Activated T-cell treated with anti-CD3 and anti-CD28 coated beads, Interleukin-2, amount 50 U/mL, for 24 hours (primary cell): ENCODE measurements at regions not wholly inside any gene's neighbourhood (a gene's known extent, or its start where the extent isn't known, plus 50 kb on each side); places are given as distances from the start of the nearest gene placed in this dataset.
"Not testable (repeated sequence)": the region's sequence is repeated elsewhere in the genome, so short reads cannot be mapped to it uniquely, and the experiment has no call there.

ENCODE experiments used
- DNase-seq: peaks from one replicate; pipeline ENCODE4 v3.0.0-alpha.2; 2020
- H3K27ac Mint-ChIP-seq: 2 replicates; pipeline ENCODE4 v1.8.0; 2020; ENCODE audit warnings: mild to moderate bottlenecking, mixed read lengths
- H3K27me3 Mint-ChIP-seq: 2 replicates; pipeline ENCODE4 v1.8.0; 2020; ENCODE audit warnings: mixed read lengths
- H3K36me3 Mint-ChIP-seq: 2 replicates; pipeline ENCODE4 v1.8.0; 2020; ENCODE audit warnings: low read depth, mixed read lengths
- H3K4me1 Mint-ChIP-seq: 2 replicates; pipeline ENCODE4 v1.8.0; 2020; ENCODE audit warnings: low read depth, mixed read lengths
- H3K4me3 Mint-ChIP-seq: 2 replicates; pipeline ENCODE4 v1.8.0; 2020; ENCODE audit warnings: mild to moderate bottlenecking, moderate library complexity, mixed read lengths
- H3K9me3 Mint-ChIP-seq: 2 replicates; pipeline ENCODE4 v1.8.0; 2020; ENCODE audit warnings: mixed read lengths

DNA sequence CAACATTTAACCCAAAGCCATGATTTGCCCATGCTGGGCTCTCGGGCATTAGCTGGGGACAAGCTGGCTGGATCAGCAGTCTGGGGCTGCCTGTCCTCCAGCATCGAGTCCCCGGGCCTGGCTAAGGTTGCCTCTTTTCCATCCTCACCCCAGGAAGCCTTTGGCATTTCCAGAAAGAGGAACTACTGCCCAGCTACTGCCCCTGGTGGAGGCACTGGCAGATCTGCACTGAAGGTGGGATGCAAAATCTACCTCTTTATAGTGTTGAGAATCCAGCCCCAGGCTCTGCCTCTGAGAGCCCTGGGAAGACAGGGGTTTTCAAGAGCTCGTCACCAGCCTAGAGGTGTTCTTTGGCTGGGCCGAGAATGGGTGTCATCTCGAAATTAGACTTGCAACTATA, 635.9 kb downstream of the MATN1 start:
- Mint-ChIP-seq H3K9me3 (peaks cover 18% of the 10 kb centered on the region), H3K36me3 (no peaks in the 10 kb centered on the region), H3K27ac (no peak overlapping the region), H3K4me1 (no peaks in the 10 kb centered on the region), H3K27me3 (peaks cover 72% of the 10 kb centered on the region), H3K4me3 (no peak overlapping the region)
- DNase-seq: no peak

DNA sequence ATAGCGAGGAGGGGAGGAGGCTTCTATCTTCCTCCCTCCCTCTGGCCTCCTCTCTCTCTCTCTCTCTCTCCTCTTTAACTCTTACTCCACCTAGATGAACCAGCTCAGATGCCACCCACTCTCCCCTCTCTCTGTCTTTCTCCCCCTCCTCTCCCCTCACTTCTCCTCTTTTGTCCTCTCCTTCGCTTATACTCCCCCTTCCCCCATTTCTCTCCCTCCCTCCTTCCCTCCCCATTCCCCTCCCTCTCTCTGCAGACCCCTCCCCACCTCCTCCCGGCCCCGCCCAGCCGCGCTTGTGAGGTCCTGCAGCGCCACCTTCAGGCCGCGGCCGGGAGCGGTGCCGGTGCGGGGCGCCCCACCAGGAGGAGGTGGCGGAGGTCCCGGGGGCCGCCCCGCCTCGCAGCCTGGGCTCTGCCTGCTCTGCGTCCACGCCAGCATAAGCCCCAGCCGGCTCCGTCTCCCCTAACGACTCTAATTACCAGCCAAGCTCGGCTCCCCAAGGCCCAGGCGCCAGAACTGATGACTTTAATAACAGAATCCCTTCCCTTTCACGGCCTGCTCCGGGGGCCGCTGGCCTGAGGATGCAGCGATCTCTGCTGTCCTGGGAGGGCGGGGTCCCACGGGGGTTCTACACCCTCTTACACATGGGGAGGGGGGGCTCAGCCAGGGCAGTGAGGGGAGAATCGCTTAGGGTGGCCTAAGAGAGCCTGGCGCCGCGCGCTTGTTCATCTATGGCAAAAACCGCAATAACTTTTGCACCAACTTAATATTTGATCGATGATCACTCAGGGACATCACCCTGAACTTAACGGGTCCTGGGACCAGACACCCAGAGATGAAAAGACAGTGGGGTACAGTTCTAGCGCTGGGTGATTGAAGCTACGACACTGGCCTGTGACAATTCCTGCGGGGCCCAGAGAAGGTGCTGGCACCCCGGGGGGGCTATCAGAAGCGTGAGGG, 637.3 kb downstream of the MATN1 start:
- Mint-ChIP-seq H3K36me3 (no peaks in the 10 kb centered on the region), H3K27me3 (peaks cover 71% of the 10 kb centered on the region), H3K27ac (no peak overlapping the region), H3K9me3 (peaks cover 4% of the 10 kb centered on the region), H3K4me3 (no peak overlapping the region), H3K4me1 (no peaks in the 10 kb centered on the region)
- DNase-seq: peak; percentile 45

DNA sequence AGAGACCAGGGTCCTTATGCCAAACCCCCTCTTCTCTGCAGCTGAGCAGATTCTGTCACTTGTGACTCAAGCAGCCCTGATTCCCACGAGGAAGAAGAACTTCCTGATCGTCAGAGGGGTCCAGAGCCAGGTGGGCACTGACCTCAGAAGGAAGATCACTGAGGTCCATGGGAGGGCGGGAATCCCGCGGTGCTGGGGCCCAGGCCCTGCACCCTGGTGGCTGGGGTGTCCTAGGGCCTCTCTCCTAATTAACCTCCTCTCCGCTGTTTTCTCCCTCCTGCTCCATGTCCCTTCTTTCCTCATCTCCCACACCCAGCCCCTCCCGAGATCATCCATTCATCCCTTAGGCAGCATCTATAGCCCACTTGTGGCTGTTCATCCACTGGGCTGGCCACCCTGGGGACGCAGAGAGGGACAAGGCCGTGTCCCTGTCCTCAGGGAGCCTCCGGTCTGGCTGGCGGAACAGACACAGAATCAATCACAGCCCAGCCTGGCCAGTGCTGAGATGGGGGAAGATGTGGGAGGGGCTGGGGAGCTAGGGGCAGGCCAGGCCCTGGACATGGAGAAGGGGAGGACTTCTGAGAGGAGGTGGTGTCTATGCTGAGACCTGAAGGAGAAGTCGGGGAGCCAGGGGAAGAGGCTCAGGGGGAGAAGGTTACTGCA, 638.3 kb downstream of the MATN1 start:
- Mint-ChIP-seq H3K4me3 (no peak overlapping the region), H3K9me3 (no peaks in the 10 kb centered on the region), H3K36me3 (no peaks in the 10 kb centered on the region), H3K4me1 (no peaks in the 10 kb centered on the region), H3K27me3 (peaks cover 69% of the 10 kb centered on the region), H3K27ac (no peak overlapping the region)
- no peak for DNase-seq

- no peaks in the 10 kb centered on the region for H3K4me1 Mint-ChIP-seq
- no peaks in the 10 kb centered on the region for H3K9me3 Mint-ChIP-seq
- H3K27ac Mint-ChIP-seq: no peak overlapping the region
- DNase-seq: no peak
- no peaks in the 10 kb centered on the region for H3K36me3 Mint-ChIP-seq
- peaks cover 58% of the 10 kb centered on the region for H3K27me3 Mint-ChIP-seq
- H3K4me3 Mint-ChIP-seq: no peak overlapping the region
Measured at GRCh38 chr1:30083800-30084464, 639.5 kb downstream of the MATN1 start.

DNA sequence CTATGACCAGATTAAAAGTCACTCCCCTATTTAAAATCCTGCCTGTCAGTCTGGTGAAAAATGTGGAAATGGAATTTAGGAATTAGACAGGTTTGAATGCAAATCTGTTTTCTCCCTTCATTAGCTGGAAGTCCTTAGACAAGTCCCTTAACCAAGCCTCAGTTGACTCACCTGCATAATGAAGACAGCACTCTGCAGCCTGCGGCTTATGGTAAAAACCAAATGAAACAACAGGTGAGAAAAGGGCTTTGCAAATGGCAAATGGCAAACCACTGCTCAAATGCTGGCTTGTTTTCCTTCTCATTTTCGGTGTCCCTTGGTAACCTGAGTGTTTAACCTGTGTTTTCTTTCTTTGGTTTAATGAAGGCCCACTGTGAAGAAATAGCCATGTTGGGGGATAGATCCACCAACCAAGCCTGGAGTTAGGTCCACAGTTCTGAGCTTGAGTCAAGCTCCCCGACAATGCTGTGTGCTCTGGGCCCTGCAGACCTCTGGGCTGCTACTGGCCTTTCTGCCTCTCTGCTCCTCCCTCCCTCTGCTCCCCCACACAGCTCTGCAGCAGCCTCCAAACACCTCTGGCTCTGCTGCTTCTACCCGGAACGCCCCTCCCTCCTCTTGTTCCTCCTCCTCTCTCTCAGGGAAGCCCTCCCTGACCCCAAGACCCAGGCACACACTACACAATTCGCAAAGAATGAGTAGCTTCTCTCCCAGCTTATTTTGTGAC, 641.8 kb downstream of the MATN1 start:
- DNase-seq: no peak
- H3K27me3 Mint-ChIP-seq: peaks cover 36% of the 10 kb centered on the region
- H3K9me3 Mint-ChIP-seq: no peaks in the 10 kb centered on the region
- no peaks in the 10 kb centered on the region for H3K36me3 Mint-ChIP-seq
- H3K4me1 Mint-ChIP-seq: no peaks in the 10 kb centered on the region
- H3K27ac Mint-ChIP-seq: no peak overlapping the region
- H3K4me3 Mint-ChIP-seq: no peak overlapping the region

- H3K4me3 Mint-ChIP-seq, H3K9me3 Mint-ChIP-seq, H3K36me3 Mint-ChIP-seq, H3K27ac Mint-ChIP-seq, DNase-seq, H3K4me1 Mint-ChIP-seq, H3K27me3 Mint-ChIP-seq: not testable (repeated sequence)
Measured at GRCh38 chr1:30075916-30076315, 647.5 kb downstream of the MATN1 start.

DNA sequence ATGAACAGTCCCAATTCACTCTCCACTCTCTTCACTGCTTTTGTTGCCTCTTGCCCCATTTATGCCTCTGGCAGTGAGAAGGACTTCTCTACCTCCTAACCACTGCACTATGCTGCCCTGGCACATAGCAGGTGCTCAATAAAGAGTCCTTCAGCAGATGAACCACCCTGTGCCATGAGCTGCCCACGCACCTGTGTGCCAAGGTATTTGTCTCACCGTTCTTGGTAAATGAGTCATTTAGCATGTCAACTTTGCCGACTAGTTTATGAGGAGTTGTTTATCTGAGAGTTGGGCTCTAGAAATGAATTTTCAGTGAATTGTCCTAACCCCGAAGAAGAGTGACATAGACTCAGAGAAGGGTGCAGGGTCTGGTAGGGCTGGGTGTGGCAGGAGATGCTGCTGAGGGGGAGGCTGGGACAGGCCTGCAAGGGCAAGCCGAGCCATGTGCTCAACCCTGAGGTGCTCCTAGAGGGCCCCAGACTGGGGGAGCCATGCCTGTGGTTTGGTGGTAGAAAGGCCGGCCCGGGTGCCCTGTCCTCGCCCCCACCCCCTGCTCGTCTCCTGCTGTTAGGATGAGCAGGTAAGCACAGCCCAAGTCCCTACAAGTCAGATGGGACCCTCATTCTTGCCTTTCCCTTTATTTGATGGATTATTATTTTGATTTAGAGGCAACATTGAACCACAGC, 654.5 kb downstream of the MATN1 start:
- Mint-ChIP-seq H3K9me3 (no peaks in the 10 kb centered on the region), H3K4me1 (no peaks in the 10 kb centered on the region), H3K4me3 (no peak overlapping the region), H3K27me3 (peaks cover 21% of the 10 kb centered on the region), H3K36me3 (no peaks in the 10 kb centered on the region), H3K27ac (no peak overlapping the region)
- DNase-seq: no peak

- H3K4me1 Mint-ChIP-seq: no peaks in the 10 kb centered on the region
- peaks cover 13% of the 10 kb centered on the region for H3K27me3 Mint-ChIP-seq
- H3K4me3 Mint-ChIP-seq: no peak overlapping the region
- DNase-seq: no peak
- no peak overlapping the region for H3K27ac Mint-ChIP-seq
- no peaks in the 10 kb centered on the region for H3K36me3 Mint-ChIP-seq
- H3K9me3 Mint-ChIP-seq: no peaks in the 10 kb centered on the region
Measured at GRCh38 chr1:30064547-30064946, 658.8 kb downstream of the MATN1 start.

GRCh38 chr1:30063621-30064280, 659.6 kb downstream of the MATN1 start:
- Mint-ChIP-seq H3K4me1 (no peaks in the 10 kb centered on the region), H3K4me3 (no peak overlapping the region), H3K9me3 (no peaks in the 10 kb centered on the region), H3K27ac (no peak overlapping the region), H3K27me3 (peaks cover 10% of the 10 kb centered on the region), H3K36me3 (no peaks in the 10 kb centered on the region)
- no peak for DNase-seq

- H3K9me3 Mint-ChIP-seq: no peaks in the 10 kb centered on the region
- no peaks in the 10 kb centered on the region for H3K36me3 Mint-ChIP-seq
- no peak overlapping the region for H3K4me3 Mint-ChIP-seq
- no peak for DNase-seq
- no peaks in the 10 kb centered on the region for H3K4me1 Mint-ChIP-seq
- no peak overlapping the region for H3K27ac Mint-ChIP-seq
- H3K27me3 Mint-ChIP-seq: peaks cover 8% of the 10 kb centered on the region
Measured at GRCh38 chr1:30061292-30062220, 661.8 kb downstream of the MATN1 start.

DNA sequence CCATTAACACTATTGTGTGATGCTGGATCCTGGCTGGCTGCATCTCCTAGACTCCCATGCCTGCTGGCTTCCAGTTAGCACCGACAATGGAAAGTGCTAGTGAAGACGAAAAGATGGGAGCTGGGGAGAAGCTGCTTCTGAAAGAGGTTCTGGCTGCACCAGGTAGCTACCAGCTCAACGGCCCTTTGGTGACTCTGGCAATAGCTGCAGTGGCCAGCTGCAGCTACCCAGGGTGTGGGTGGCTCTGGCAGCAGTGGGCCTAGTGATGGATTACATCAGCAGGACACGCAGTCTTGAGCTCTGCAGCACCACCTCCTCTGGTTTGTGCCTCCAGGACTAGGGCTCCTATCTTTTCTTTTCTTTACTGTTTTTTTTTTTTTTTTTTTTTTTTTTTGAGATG, 662.6 kb downstream of the MATN1 start:
- no peaks in the 10 kb centered on the region for H3K36me3 Mint-ChIP-seq
- H3K27ac Mint-ChIP-seq: no peak overlapping the region

GRCh38 chr1:30058970-30059369, 664.4 kb downstream of the MATN1 start:
- no peak for DNase-seq
- H3K4me1 Mint-ChIP-seq: no peaks in the 10 kb centered on the region
- no peak overlapping the region for H3K4me3 Mint-ChIP-seq
- no peaks in the 10 kb centered on the region for H3K36me3 Mint-ChIP-seq
- no peak overlapping the region for H3K27ac Mint-ChIP-seq
- no peaks in the 10 kb centered on the region for H3K9me3 Mint-ChIP-seq
- peaks cover 14% of the 10 kb centered on the region for H3K27me3 Mint-ChIP-seq

More for the DNA sequence above, 662.6 kb downstream of the MATN1 start:
- no peak for DNase-seq
- Mint-ChIP-seq H3K27me3 (peaks cover 10% of the 10 kb centered on the region), H3K9me3 (no peaks in the 10 kb centered on the region), H3K4me1 (no peaks in the 10 kb centered on the region), H3K4me3 (no peak overlapping the region)

DNA sequence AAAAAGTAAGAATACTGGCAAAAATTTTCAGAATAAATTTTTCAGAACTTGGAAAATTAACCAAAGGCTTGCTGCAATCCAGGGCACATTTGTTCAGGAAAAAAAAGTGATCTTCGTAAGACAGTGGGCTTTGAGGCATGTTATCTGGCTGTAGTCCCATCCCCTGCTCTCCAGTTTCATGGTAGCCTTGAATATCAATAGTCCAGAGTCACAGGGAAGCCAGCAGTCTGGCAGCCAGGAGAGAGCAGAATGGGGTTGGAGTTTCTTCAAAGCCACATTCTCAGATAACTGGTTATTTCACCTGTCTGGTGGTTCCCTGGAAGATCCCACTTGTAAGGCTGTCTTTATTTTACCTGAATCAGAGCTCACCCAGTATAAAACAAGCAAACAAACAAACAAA, 669.3 kb downstream of the MATN1 start:
- Mint-ChIP-seq H3K4me3 (no peak overlapping the region), H3K9me3 (no peaks in the 10 kb centered on the region), H3K36me3 (no peaks in the 10 kb centered on the region), H3K4me1 (no peaks in the 10 kb centered on the region), H3K27ac (no peak overlapping the region), H3K27me3 (peaks cover 40% of the 10 kb centered on the region)
- no peak for DNase-seq
